Body of pancreas (tissue), 4 donors: ENCODE measurements at regions not wholly inside any gene's neighbourhood (a gene's known extent, or its start where the extent isn't known, plus 50 kb on each side); places are given as distances from the start of the nearest gene placed in this dataset.

Experiments
- ATAC-seq: fragments of 150-250 bp; one replicate; pipeline ENCODE4 v1.9.1; 2016
- DNase-seq, 4 donors: peaks; one replicate each; pipeline ENCODE4 v3.0.0-alpha.2; 2019
- H3K27ac ChIP-seq, 4 donors: fragments of 200-600 bp; sonication (generic); 1 replicate in 3 of 4; 2 replicates in 1 of 4; pipeline versions ENCODE4 v1.5.1 to v1.6.1; 2016 to 2019; ENCODE audit warnings: mild to moderate bottlenecking in 1 of 4, mixed read lengths in 1 of 4, moderate library complexity in 1 of 4
- H3K27me3 ChIP-seq, 2 donors: fragments of 200-600 bp; sonication (generic); one replicate each; pipeline ENCODE4 v1.6.0; 2016; ENCODE audit warnings: mild to moderate bottlenecking in 1 of 2
- H3K36me3 ChIP-seq, 2 donors: fragments of 200-600 bp; sonication (generic); replicated peaks in 1 of 2; 2 replicates each; pipeline ENCODE4 v1.5.1; 2016; ENCODE audit warnings: low read depth in 2 of 2; ENCODE audit not compliant: insufficient read depth in 1 of 2
- H3K4me1 ChIP-seq: fragments of 200-600 bp; sonication (generic); one replicate; pipeline ENCODE4 v1.6.0; 2016
- H3K4me3 ChIP-seq, 2 donors: fragments of 200-600 bp; sonication (generic); 1 replicate in 1 of 2; 2 replicates in 1 of 2; pipeline ENCODE4 v1.5.1; 2016 to 2019
- H3K9me3 ChIP-seq, 3 donors: fragments of 200-600 bp; sonication (generic); 1 replicate in 2 of 3; 2 replicates in 1 of 3; pipeline ENCODE4 v1.5.1; 2016
- POLR2A ChIP-seq, 3 donors: fragments of 450-650 bp; IDR thresholded peaks; one replicate each; pipeline ENCODE4 v1.6.1; 2016; ENCODE audit warnings: antibody characterized with exemption in 3 of 3, mild to moderate bottlenecking in 2 of 3
- WGBS, 2 donors: methylation state at CpG; one replicate each; pipeline ENCODE4 v1.1.5; 2017; 5-methylcytosine and 5-hydroxymethylcytosine counted together
- intact Hi-C: fragments of 100-400 bp; cut with DNase I; formaldehyde crosslinking; loops from one replicate; pipeline ENCODE4 v1.15.1; 2023
- TF ChIP-seq, protein P1 (sequence below), 7 experiments: fragments of 450-650 bp in 4 of 7; fragments of 200-600 bp in 3 of 7; sonication (generic) in 3 of 7; IDR thresholded peaks; one replicate each; pipeline ENCODE4 v1.5.1; 2016 to 2019; ENCODE audit warnings: antibody characterized with exemption in 7 of 7

GRCh38 chr5:159503236-159503635 is 172.9 kb upstream of the IL12B start:
- ATAC-seq: no peak
- Histone ChIP-seq H3K36me3 (no peaks in the 10 kb centered on the region), H3K27ac (no peak overlapping the region), H3K9me3 (no peaks in the 10 kb centered on the region), H3K27me3 (no peaks in the 10 kb centered on the region), H3K4me3 (no peak overlapping the region), H3K4me1 (no peaks in the 10 kb centered on the region)
- no peak for DNase-seq
- intact Hi-C loops: no loop called here
- no peak for TF ChIP-seq POLR2A (IDR thresholded peaks at IDR 0.05)
- TF ChIP-seq, protein P1, sequence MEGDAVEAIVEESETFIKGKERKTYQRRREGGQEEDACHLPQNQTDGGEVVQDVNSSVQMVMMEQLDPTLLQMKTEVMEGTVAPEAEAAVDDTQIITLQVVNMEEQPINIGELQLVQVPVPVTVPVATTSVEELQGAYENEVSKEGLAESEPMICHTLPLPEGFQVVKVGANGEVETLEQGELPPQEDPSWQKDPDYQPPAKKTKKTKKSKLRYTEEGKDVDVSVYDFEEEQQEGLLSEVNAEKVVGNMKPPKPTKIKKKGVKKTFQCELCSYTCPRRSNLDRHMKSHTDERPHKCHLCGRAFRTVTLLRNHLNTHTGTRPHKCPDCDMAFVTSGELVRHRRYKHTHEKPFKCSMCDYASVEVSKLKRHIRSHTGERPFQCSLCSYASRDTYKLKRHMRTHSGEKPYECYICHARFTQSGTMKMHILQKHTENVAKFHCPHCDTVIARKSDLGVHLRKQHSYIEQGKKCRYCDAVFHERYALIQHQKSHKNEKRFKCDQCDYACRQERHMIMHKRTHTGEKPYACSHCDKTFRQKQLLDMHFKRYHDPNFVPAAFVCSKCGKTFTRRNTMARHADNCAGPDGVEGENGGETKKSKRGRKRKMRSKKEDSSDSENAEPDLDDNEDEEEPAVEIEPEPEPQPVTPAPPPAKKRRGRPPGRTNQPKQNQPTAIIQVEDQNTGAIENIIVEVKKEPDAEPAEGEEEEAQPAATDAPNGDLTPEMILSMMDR (IDR thresholded peaks at IDR 0.05): no peak
- WGBS, 2 donors: 58 to 79% methylated on average over 4 of the region's 4 CpGs

DNA sequence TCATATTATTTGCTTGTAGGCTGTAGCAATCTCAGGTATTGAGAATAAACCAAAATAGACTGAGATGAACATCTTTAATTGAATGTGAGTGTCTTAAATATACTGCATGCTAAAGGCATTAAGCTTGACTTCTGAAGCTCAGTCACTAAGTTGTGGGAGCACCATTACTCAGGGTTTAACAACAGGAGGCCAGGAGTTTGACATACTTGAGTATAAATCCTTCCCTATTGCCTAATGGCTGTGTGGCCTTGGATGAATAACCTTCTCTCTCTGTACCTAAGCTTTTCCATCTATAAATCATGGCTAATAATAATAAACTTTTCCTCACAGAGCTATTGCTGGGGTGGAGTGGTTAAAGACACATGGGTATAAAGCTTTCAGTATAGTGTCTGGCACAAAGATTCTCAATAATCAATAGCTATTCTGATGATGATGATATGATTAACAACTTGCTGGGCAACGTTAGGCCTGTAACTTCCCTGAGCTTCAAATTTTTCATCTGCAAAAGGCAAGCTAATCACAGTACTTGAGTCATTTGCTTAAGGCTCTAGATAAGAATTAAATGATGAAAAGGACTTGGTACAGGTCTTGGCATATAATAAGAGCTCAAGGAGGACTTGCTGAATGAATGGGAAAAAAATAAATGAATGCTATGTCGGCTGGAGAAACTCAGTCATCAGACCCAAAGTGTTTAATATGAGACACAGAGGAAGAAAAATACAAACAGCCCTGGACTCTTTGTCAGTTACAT is 174.0 kb upstream of the IL12B start:
- intact Hi-C loops: no loop called here
- 26 to 39% methylated on average over 2 of the region's 2 CpGs for WGBS, 2 donors
- no peak for ATAC-seq
- Histone ChIP-seq H3K27me3 (no peaks in the 10 kb centered on the region), H3K4me3 (no peak overlapping the region), H3K4me1 (no peaks in the 10 kb centered on the region), H3K9me3 (no peaks in the 10 kb centered on the region), H3K27ac (peak overlapping the region in 1 of 4 donors; percentile 36), H3K36me3 (no peaks in the 10 kb centered on the region)
- DNase-seq: no peak
- TF ChIP-seq, protein P1 (IDR thresholded peaks at IDR 0.05): no peak
- no peak for TF ChIP-seq POLR2A (IDR thresholded peaks at IDR 0.05)

DNA sequence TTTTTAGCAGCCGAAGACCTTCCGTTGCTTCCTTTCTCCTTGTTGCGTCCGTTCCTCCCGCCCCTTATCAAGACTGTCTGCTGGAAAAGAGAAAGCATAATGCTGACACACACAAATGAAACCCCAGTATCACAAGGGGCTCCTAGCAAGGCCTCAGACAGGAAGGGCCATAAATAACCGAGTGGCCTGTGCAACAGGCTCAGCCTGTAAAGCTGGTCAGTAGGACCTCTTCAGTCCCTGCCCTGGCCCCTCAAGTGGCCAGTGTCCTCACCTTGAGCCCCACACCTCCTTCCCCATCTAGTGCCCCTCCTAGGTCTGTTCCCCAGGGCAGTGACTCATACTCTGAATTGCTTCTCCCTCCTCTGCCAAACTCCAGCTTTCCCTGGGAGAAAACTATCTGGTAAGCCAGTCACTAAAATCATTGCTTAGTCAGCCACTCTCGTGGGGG is 174.6 kb upstream of the IL12B start:
- no peak for TF ChIP-seq POLR2A (IDR thresholded peaks at IDR 0.05)
- TF ChIP-seq, protein P1 (IDR thresholded peaks at IDR 0.05): no peak

GRCh38 chr5:159507055-159507454 is 176.8 kb upstream of the IL12B start:
- Histone ChIP-seq H3K9me3 (no peaks in the 10 kb centered on the region), H3K4me1 (no peaks in the 10 kb centered on the region), H3K4me3 (no peak overlapping the region), H3K36me3 (no peaks in the 10 kb centered on the region), H3K27me3 (no peaks in the 10 kb centered on the region), H3K27ac (no peak overlapping the region)
- no peak for TF ChIP-seq POLR2A (IDR thresholded peaks at IDR 0.05)
- TF ChIP-seq, protein P1 (IDR thresholded peaks at IDR 0.05): no peak
- WGBS, 2 donors: 72 to 75% methylated on average over 2 of the region's 2 CpGs
- no peak for ATAC-seq
- DNase-seq: no peak
- intact Hi-C loops: no loop called here

More for the DNA sequence above, 174.6 kb upstream of the IL12B start:
- WGBS, 2 donors: 43 to 64% methylated on average over 7 of the region's 7 CpGs
- H3K4me1 ChIP-seq: no peaks in the 10 kb centered on the region
- no peaks in the 10 kb centered on the region for H3K27me3 ChIP-seq
- DNase-seq: peak in 1 of 4 donors; percentile 8
- no peaks in the 10 kb centered on the region for H3K9me3 ChIP-seq
- intact Hi-C loops: no loop called here
- ATAC-seq: no peak
- no peaks in the 10 kb centered on the region for H3K36me3 ChIP-seq
- no peak overlapping the region for H3K4me3 ChIP-seq
- H3K27ac ChIP-seq: peak overlapping the region in 1 of 4 donors; percentile 36

DNA sequence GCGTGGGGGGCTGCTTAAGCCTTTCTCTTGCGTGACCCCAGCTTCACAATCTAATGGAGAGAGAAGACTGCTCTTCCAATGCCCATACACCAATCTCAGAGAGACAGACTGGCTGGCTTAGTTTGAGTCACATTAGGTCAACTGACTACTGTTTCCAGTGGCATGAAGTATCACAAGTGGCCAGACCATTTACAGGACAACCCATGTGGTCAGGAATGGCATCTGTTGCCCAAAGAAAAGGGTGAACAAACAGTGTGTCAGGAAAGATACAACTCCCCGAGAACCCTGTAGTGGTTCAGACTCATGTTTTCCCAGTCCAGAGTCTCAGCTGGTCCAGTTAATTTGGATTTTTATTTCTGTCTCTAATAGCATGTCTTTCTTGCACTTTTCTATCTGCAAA is 177.4 kb upstream of the IL12B start:
- TF ChIP-seq, protein P1 (IDR thresholded peaks at IDR 0.05): no peak
- TF ChIP-seq POLR2A (IDR thresholded peaks at IDR 0.05): no peak
- intact Hi-C loops: no loop called here
- ATAC-seq: no peak

More for the DNA sequence above, 177.4 kb upstream of the IL12B start:
- 64 to 68% methylated on average over 3 of the region's 3 CpGs for WGBS, 2 donors
- Histone ChIP-seq H3K9me3 (no peaks in the 10 kb centered on the region), H3K36me3 (no peaks in the 10 kb centered on the region), H3K27me3 (no peaks in the 10 kb centered on the region), H3K4me3 (no peak overlapping the region), H3K27ac (no peak overlapping the region), H3K4me1 (no peaks in the 10 kb centered on the region)
- no peak for DNase-seq
